SK-N-SH (cell line): ENCODE measurements at regions not wholly inside any gene's neighbourhood (a gene's known extent, or its start where the extent isn't known, plus 50 kb on each side); places are given as distances from the start of the nearest gene placed in this dataset.

Experiments used
- CTCF ChIA-PET: fragments of 300-600, 350-600 bp; formaldehyde crosslinking; extraction: SDS; loops from one replicate; lab custom pipeline; 2021; lab: Yijun Ruan, JAX
- POLR2A ChIA-PET: fragments of 350-600 bp; sonication (Branson Sonifier 250); formaldehyde crosslinking; extraction: SDS; loops from one replicate; lab custom pipeline; 2020; ENCODE audit warnings: antibody characterized with exemption, inconsistent platforms; lab: Yijun Ruan, JAX
- DNase-seq: peaks from one replicate; pipeline ENCODE4 v3.0.0; 2012
- H2AFZ ChIP-seq: fragments of 200-600 bp; sonication (generic); 2 replicates; pipeline ENCODE4 v1.8.1; 2016; ENCODE audit warnings: antibody characterized with exemption, mild to moderate bottlenecking, low read depth
- H3F3A ChIP-seq: fragments of 200-600 bp; sonication (generic); replicated peaks from 2 replicates; pipeline ENCODE3; 2016; ENCODE audit warnings: antibody characterized with exemption, mild to moderate bottlenecking; ENCODE audit not compliant: insufficient read depth
- H3K27ac ChIP-seq, 2 experiments: fragments of 200-500 bp in 1 of 2; fragments of 200-600 bp in 1 of 2; sonication (Bioruptor generic) in 1 of 2; sonication (generic), shearing (Covaris generic) in 1 of 2; 2 replicates each; pipeline versions ENCODE4 v1.5.1 to v1.6.1; 2014 to 2016; ENCODE audit warnings: low read depth in 2 of 2, inconsistent platforms in 1 of 2, low read length in 1 of 2, mild to moderate bottlenecking in 1 of 2, mixed read lengths in 1 of 2
- H3K27me3 ChIP-seq: fragments of 200-600 bp; sonication (generic), shearing (Covaris generic); 2 replicates; pipeline ENCODE4 v1.6.1; 2016; ENCODE audit warnings: mixed run types; ENCODE audit not compliant: insufficient read depth
- H3K36me3 ChIP-seq, 2 experiments: fragments of 200-500 bp in 1 of 2; fragments of 200-600 bp in 1 of 2; sonication (Bioruptor generic) in 1 of 2; sonication (generic) in 1 of 2; replicated peaks in 1 of 2; 2 replicates each; pipeline versions ENCODE3 to v1.5.1; 2014 to 2016; ENCODE audit warnings: low read length in 1 of 2, mild to moderate bottlenecking in 1 of 2; ENCODE audit not compliant: insufficient read depth in 2 of 2, control insufficient read depth in 1 of 2
- H3K4me1 ChIP-seq, 2 experiments: fragments of 200-500 bp in 1 of 2; fragments of 200-600 bp in 1 of 2; sonication (Bioruptor generic) in 1 of 2; sonication (generic), shearing (Covaris generic) in 1 of 2; 2 replicates each; pipeline versions ENCODE4 v1.5.1 to v1.6.1; 2014 to 2016; ENCODE audit warnings: low read depth in 1 of 2, low read length in 1 of 2, mixed run types in 1 of 2; ENCODE audit not compliant: insufficient read depth in 2 of 2, control insufficient read depth in 1 of 2
- H3K4me2 ChIP-seq: fragments of 200-600 bp; sonication (generic), shearing (Covaris generic); 2 replicates; pipeline ENCODE4 v1.6.1; 2017; ENCODE audit warnings: mixed run types
- H3K4me3 ChIP-seq, 2 experiments: fragments of 200-500 bp in 1 of 2; fragments of 200-600 bp in 1 of 2; sonication (Bioruptor generic) in 1 of 2; sonication (generic), shearing (Covaris generic) in 1 of 2; 2 replicates each; pipeline versions ENCODE4 v1.5.1 to v1.8.1; 2014 to 2016; ENCODE audit warnings: low read depth in 2 of 2, inconsistent platforms in 1 of 2, low read length in 1 of 2, mild to moderate bottlenecking in 1 of 2, mixed read lengths in 1 of 2, moderate library complexity in 1 of 2
- H3K79me2 ChIP-seq: fragments of 200-600 bp; sonication (generic); 2 replicates; pipeline ENCODE4 v1.8.1; 2017; ENCODE audit warnings: mild to moderate bottlenecking; ENCODE audit not compliant: insufficient read depth
- H3K9ac ChIP-seq: fragments of 200-600 bp; sonication (generic); 2 replicates; pipeline ENCODE4 v1.6.1; 2017; ENCODE audit warnings: mixed run types
- H3K9me2 ChIP-seq: fragments of 200-600 bp; sonication (generic); 2 replicates; pipeline ENCODE4 v1.6.1; 2017; ENCODE audit warnings: mixed run types
- H3K9me3 ChIP-seq: fragments of 200-600 bp; sonication (generic); 2 replicates; pipeline ENCODE4 v1.6.1; 2017; ENCODE audit warnings: mixed run types, mild to moderate bottlenecking, moderate library complexity
- H4K20me1 ChIP-seq: fragments of 200-600 bp; sonication (generic); 2 replicates; pipeline ENCODE4 v1.6.1; 2017; ENCODE audit warnings: mild to moderate bottlenecking, mixed run types; ENCODE audit not compliant: insufficient read depth
- GATA2 ChIP-seq: sonication (generic); formaldehyde crosslinking; IDR thresholded peaks from 2 replicates; pipeline ENCODE4 v1.5.0; 2020; ENCODE audit warnings: mild to moderate bottlenecking, missing genetic modification reagents
- TAF1 ChIP-seq: IDR thresholded peaks from 2 replicates; pipeline ENCODE4 v1.6.1; 2012; ENCODE audit warnings: low read depth, mild to moderate bottlenecking, low read length, moderate library complexity, borderline replicate concordance
- TCF12 ChIP-seq: IDR thresholded peaks from 2 replicates; pipeline ENCODE4 v1.4.0; 2012
- USF1 ChIP-seq: IDR thresholded peaks from 2 replicates; pipeline ENCODE4 v1.4.0; 2012; ENCODE audit warnings: low read depth, borderline replicate concordance
- YY1 ChIP-seq: IDR thresholded peaks from 2 replicates; pipeline ENCODE4 v1.4.0; 2012; ENCODE audit warnings: low read depth, mild to moderate bottlenecking
- WGBS: methylation state at CpG from one replicate; pipeline ENCODE4 v1.1.6; 2017; ENCODE audit warnings: low lambda C conversion rate; 5-methylcytosine and 5-hydroxymethylcytosine counted together
- TF ChIP-seq, protein P1 (sequence below): IDR thresholded peaks from 2 replicates; pipeline ENCODE4 v1.6.1; 2012; ENCODE audit warnings: mild to moderate bottlenecking, low read depth, low read length, moderate library complexity
- TF ChIP-seq, protein P2 (sequence below): IDR thresholded peaks from 2 replicates; pipeline ENCODE4; 2012
- TF ChIP-seq, protein P3 (sequence below): fragments of 150-350 bp; IDR thresholded peaks from 2 replicates; pipeline ENCODE4 v1.6.1; 2017; ENCODE audit warnings: antibody characterized with exemption, low read length, low read depth, borderline replicate concordance

GRCh38 chr15:46872286-46872980 is 844.9 kb upstream of the SEMA6D start (continued):
- TF ChIP-seq, protein P1, sequence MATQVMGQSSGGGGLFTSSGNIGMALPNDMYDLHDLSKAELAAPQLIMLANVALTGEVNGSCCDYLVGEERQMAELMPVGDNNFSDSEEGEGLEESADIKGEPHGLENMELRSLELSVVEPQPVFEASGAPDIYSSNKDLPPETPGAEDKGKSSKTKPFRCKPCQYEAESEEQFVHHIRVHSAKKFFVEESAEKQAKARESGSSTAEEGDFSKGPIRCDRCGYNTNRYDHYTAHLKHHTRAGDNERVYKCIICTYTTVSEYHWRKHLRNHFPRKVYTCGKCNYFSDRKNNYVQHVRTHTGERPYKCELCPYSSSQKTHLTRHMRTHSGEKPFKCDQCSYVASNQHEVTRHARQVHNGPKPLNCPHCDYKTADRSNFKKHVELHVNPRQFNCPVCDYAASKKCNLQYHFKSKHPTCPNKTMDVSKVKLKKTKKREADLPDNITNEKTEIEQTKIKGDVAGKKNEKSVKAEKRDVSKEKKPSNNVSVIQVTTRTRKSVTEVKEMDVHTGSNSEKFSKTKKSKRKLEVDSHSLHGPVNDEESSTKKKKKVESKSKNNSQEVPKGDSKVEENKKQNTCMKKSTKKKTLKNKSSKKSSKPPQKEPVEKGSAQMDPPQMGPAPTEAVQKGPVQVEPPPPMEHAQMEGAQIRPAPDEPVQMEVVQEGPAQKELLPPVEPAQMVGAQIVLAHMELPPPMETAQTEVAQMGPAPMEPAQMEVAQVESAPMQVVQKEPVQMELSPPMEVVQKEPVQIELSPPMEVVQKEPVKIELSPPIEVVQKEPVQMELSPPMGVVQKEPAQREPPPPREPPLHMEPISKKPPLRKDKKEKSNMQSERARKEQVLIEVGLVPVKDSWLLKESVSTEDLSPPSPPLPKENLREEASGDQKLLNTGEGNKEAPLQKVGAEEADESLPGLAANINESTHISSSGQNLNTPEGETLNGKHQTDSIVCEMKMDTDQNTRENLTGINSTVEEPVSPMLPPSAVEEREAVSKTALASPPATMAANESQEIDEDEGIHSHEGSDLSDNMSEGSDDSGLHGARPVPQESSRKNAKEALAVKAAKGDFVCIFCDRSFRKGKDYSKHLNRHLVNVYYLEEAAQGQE = no peak
- no peak for TF ChIP-seq USF1
- TF ChIP-seq, protein P2, sequence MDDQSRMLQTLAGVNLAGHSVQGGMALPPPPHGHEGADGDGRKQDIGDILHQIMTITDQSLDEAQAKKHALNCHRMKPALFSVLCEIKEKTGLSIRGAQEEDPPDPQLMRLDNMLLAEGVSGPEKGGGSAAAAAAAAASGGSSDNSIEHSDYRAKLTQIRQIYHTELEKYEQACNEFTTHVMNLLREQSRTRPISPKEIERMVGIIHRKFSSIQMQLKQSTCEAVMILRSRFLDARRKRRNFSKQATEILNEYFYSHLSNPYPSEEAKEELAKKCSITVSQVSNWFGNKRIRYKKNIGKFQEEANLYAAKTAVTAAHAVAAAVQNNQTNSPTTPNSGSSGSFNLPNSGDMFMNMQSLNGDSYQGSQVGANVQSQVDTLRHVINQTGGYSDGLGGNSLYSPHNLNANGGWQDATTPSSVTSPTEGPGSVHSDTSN = no peak

DNA sequence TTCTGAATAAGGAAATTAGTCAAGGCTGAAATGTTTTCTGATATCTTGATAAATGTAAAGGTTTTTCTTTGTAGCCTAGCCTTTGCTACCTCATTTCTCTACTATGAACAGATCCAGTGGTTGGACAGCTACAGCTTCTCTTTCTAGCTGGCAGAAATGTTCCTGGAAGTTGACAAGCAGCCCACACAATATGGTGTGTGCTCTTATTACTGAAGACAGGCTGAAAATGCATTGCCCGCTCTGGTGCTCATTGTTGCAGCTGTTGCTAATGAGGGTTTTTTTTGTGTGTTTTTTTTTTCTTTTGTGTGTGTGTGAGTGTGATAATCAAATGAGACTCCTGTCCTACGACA is 844.3 kb upstream of the SEMA6D start:
- CTCF ChIA-PET = no interaction called here
- Histone ChIP-seq H2AFZ (no peak overlapping the region), H3K4me2 (no peak overlapping the region)
- no peak for TF ChIP-seq YY1
- TF ChIP-seq, protein P3, sequence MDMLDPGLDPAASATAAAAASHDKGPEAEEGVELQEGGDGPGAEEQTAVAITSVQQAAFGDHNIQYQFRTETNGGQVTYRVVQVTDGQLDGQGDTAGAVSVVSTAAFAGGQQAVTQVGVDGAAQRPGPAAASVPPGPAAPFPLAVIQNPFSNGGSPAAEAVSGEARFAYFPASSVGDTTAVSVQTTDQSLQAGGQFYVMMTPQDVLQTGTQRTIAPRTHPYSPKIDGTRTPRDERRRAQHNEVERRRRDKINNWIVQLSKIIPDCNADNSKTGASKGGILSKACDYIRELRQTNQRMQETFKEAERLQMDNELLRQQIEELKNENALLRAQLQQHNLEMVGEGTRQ = no peak
- no peak for TF ChIP-seq TCF12
- TF ChIP-seq TAF1 = no peak
- TF ChIP-seq GATA2 (CRISPR knock-in tag) = no peak
- TF ChIP-seq, all 33 proteins: peak for 0
- Histone ChIP-seq H3K4me1 (no peaks in the 10 kb centered on the region), H4K20me1 (no peaks in the 10 kb centered on the region), H3K4me3 (no peak overlapping the region), H3K9ac (no peak overlapping the region), H3K9me2 (no peaks in the 10 kb centered on the region), H3K27me3 (no peaks in the 10 kb centered on the region), H3K36me3 (no peaks in the 10 kb centered on the region), H3F3A (no peaks in the 10 kb centered on the region), H3K79me2 (no peaks in the 10 kb centered on the region), H3K9me3 (no peaks in the 10 kb centered on the region), H3K27ac (no peak overlapping the region)
- DNase-seq = no peak
- 57% methylated on average over 2 of the region's 2 CpGs for WGBS
- POLR2A ChIA-PET = no interaction called here
